ENCODE measurements at regions not wholly inside any gene's neighbourhood (a gene's known extent, or its start where the extent isn't known, plus 50 kb on each side); places are given as distances from the start of the nearest gene placed in this dataset.
"Not testable (repeated sequence)": the region's sequence is repeated elsewhere in the genome, so short reads cannot be mapped to it uniquely, and the experiment has no call there.

DNA sequence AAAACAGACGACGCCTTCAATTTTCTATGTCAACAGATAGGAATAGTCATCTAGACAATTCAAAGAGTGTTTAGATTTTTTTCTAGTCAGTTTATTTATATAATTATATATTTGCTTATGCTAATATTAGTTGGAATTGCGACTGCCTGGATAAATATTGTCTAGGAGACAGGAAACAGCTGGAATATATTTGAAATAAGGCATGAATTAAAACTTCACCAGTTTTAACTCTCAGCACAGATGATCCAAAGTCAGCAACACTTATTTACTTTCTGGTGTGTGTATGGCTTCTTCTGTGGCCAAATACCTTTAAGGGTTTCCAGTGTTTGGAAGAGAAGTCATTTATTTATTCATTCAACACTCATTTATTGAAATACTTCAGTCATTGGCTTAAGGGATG, 1215.4 kb upstream of the USP15 start:
- DNase-seq (ENCODE audit: low spot score): no peak

DNA sequence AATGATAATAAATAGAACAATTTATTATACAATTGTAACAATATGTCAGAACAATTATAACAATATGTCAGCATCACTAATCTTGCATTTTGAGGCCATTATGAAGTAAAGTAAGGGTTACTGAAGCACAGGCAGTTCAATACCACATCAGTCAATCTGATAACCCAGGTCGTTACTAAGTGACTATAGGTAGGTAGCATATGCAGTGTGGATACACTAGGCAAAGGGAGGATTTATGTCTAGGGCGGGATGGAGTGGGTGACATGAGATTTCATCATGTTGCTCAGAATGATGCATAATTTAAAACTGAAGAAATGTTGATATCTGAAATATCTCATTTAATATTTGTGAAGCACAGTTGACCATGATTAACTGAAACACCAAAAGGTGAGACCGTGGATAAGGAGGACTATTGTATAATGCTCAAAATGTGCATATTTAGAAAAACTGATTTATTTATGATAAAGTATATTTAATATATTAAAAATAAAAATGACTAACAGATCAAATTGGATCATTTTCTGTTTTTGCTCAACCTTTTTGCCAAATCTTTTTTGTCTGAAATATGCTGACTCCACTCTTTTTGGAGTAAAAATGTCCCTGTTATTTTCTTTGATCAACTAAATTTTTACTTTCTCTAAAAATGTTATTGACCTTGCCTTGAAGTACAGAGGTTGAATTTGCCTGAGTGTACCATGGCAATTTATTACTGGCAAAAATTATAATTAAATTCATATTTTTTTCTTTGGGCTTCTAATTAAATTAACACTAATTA, 1189.4 kb upstream of the USP15 start:
- no peak for DNase-seq (ENCODE audit: low spot score)

DNA sequence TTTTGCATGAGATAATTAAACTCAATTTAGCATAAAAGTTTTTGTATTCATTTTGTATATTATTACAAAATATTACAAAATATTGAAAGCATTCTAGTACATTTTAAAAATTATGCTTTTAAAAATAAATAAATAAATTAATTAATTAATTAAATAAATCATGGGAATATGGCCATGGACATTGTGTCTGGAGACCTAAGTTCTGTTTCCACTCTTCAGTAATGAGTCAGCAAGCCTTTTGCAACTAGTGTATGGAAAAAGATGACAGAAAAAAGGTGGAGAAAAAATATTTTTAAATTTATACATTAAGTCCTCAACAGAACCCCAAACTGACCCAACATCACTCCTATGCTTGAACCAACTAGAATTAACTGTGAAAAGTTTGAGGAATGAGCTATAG, 1187.5 kb upstream of the USP15 start:
- no peak for DNase-seq (ENCODE audit: low spot score)

DNA sequence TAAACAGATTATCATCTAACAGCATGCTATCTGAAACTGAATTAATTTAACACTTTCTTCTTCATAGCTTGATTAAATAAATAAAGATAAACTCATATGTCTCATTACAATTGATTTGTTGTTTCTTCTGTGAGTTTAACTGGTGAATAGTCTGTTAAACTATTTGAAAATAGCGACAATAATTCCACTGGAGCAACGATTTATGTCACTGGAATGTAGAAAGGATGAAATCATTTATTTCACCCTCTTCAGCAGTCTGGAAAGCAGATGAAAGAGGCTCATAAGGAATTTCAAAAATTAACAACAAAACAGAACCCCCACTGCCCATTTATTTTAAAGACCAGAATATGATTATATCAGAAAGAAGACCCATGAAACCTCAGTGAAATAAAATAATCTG, 1165.1 kb upstream of the USP15 start:
- DNase-seq (ENCODE audit: low spot score): no peak

DNA sequence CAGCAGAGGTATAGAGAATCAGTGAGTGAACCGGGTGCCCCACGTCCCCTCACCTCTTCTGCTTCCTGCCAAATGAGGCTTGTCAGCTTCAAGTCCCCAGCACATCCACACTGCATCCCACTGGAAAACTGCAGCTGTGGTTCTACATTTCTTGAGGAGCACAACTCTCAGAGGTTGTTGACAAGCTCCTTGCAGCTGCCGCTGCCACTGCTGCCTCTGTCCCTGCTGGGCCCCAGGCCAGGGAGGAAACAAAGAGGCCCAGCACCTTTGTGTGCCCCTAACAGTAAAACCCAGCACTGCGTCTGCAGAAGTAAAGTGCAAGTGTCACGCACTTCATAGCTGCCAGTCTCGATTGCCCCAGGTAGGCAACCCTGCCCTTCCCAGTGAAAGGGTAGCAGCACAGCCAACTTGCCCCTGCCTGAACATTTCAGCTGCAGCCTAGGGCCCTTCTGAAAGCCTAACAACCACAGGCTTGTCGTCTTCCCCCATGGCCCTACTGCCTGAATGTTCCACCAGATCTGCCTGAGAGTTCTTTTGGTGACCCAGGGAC, 1162.1 kb upstream of the USP15 start:
- DNase-seq (ENCODE audit: low spot score): no peak

DNA sequence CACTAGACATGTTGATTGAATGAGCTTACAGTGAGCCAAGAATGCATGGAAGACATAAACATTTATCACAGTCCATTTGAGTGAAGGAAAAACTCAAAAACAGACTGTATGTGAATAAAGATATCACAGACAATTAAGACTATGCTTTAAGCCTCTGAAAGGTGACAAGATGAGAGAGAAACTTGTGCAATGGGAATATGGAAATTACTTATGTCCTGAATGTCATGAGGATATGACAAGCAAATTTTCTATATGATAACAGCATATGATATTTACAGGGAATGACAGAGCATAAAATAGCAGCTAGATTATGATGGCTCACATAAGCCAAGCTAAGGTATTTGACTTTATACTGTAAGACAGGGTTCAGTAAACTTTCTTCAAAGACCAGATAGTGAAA, 1153.1 kb upstream of the USP15 start:
- DNase-seq (ENCODE audit: low spot score): no peak

DNA sequence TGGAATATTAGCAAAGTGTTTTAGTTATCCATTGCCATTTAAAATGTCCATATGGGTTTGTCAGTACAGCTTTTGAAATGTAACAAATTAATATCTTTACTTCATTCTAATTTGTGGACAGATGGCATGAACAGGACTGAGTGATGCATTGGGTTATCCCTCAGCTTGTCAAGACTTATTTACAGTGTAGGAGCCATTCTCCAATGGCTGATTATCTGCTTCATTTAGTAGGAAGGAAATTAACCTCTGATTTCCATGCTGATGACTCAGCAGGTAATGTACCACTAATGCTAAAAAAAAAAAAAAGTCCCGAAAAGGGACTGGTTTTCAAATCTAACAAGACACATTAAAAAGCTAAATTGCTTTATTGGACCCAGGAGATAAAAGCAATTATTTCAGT, 1149.0 kb upstream of the USP15 start:
- no peak for DNase-seq (ENCODE audit: low spot score)

DNA sequence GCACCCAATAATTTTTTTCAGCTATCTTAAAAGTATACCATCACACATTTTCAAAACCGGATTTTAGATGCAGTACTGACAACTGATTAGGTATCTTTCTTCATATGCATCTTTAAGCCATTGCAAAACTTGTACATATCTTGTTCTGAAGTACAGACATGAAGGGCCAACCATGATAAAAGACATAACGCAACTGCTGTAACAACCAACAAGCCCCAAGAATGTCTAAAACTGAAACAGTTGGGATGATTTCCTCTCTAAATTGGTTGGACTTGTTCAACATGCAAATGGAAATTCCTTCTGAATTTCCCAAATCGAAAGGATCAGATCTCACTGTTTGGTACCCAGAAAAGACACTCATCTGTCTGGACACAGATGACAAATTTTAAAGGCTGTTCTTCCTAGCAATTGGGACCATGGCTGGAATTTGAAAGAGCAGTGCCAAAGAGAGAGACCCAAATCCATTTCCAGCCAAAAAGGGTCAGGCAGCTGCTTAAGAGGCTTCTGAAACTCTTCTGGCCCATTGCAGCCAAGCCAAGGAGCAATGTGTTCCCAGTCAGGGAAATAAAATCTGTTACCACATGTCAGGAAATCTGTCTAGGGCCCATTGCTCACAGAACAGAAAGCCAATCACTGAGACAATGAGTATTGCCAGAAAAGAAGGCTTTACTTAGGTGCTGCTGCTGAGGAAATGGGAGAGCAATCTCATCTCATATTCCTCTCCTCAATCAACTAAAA, 1122.4 kb upstream of the USP15 start:
- DNase-seq (ENCODE audit: low spot score): peak; percentile 1

DNA sequence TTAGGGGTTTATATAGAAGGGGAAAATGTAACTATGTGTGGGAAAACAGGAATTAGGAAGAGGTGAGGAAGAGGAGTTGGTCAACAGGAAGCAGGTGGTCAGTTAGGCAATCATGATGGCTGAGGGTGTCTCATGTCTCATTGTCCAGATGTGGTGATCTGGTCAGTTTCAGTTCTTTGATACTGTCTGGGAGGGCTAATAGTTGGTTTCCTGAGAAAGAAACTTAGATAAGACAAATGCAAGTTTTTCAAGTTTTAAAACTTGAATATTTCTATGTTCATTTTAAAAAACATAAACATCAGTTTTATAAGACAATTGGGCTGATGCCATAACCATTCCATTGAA, 1121.8 kb upstream of the USP15 start:
- DNase-seq (ENCODE audit: low spot score): no peak

DNA sequence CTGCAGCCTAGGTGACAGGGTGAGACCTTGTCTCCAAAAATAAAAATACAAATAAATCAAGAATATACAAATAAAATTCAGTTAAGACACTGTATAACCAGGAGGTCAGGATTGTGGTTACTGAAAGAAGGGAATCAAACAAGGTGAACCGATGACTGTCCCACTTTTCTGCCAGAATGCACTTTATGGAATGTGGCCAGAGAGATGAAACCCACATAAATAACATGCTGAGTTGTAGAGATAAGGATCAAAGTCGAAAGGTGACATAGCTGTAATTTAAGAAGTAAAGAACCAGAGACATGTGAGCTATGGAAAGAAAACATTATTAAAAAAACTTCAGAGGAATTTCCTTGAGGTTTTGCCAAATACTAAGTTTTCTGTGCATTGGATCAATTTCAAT, 1098.2 kb upstream of the USP15 start:
- no peak for DNase-seq (ENCODE audit: low spot score)

DNA sequence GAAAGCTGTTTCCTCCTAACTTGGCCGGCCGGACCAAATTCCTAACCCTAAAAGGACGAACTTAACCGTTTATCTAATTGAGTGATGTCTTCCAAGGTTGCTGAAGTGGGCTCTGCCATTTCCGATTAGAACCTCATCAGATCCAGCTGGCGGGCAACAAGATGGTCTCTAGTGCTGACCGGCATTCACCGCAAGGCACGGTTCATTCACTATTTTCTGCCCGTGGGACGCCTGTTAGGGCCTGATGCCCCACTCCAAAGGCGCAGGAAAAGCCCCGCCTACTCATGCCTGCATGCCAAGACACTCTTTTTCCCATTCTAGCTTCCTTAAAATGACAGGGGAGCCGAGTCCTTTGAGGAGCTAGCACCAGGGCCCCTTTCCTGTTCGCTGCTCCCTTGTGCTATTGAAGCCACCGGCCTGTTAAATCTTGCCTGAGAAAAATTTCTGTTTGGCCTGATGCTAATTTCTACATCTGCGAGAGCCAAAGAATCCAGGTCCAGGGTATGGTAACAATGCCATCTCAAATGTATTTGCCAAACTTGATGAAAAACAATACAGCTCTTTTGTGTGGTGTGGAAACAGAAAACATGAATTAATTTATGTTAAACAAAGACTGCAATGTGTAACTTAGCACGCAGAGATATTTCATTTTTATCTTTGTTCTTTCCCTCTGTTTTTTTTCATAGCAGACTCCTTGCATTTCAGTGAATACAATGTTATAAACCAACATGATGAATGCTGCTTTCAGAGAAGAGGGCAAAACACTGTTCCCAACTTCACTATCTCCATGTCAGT, 1071.2 kb upstream of the USP15 start:
- peak; percentile 33 for DNase-seq (ENCODE audit: low spot score)

DNA sequence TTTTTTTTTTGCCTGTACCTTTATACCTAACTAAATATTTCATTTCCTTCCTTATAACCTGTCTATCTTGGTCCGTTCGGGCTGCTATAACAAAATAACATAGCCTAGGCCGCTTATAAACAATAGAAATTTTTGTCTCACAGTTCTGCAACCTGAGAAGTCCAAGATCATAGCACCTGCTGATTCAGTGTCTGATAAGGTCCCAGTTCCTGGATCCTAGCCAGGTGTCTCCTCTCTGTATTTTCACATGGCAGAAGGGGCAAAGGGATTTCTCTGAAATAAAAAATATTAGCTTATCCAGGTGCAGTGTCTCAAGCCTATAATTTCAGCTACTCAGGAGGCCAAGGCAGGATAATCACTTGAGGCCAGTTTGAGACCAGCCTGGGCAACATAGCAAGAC, 1046.6 kb upstream of the USP15 start:
- no peak for DNase-seq (ENCODE audit: low spot score)

DNA sequence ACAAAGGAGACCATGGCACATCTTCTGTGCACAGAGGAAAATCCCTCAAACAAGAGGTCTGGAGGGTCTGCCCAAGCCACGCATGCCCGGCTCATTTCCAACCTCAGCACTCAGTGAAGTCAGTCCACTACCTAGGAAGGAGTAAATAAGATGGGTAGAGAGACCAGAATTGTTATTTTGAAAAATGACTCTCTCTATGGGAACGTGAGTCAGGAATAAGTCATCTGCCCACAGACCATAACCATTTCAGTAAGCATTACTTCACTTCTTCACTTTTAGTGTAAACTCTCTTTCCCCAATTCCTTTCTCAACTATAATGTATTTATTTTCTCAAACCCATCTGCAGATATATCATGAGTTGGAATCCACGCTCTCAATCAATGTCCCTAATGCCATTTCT, 1039.9 kb upstream of the USP15 start:
- no peak for DNase-seq (ENCODE audit: low spot score)

DNA sequence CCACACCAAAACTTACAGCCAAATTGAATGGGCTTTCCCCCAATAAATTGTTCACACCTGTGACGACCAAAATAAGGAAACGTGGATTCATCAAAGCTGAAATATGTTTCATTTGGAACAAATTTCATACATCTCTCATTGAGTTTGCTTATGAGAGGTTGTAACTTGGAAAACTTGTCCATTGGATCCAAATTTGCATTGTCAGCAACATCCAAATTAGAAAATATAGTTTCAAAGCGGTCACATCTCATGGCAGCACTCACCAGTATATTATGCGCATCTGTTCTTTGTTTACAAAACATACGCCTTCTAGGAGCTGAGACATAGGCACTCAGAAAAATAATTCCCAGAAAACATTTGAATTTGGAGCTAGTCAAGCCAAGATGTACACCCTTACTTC, 1028.2 kb upstream of the USP15 start:
- DNase-seq (ENCODE audit: low spot score): no peak

DNA sequence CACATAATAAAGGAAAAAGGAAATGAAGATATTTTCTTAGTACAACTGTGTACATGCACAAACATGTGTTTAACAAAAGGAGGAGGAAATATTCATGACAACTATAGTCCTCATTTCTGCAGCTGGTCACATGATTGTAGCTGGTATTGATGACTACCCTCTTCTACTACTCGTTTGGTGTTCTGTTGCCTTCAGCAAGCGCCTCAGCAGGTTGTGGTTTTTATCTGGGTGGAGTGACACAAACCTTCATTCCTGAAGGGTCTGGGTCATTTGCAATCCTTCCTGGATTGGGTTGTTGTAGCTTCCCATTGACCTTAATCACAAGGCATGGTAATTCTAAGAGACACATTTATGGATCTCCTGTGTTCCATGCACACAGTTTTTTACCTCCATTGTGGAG, 1009.9 kb upstream of the USP15 start:
- no peak for DNase-seq (ENCODE audit: low spot score)

DNA sequence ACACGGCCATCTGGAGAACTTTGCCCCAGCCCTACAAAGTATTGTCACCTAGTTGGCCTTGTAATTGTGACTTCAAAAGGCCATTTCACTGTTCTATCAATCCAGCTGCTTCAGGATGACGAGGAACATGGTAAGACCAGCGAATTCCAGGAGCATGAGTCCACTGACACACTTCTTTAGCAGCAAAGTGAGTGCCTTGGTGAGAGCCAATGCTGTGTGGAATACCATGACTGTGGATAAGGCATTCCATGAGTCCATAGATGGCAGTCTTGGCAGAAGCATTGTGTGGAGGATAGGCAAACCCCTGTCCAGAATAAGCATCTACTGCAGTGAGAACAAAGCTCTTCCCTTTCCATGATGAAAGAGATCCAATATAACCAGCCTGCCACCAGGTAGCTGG, 1009.1 kb upstream of the USP15 start:
- DNase-seq (ENCODE audit: low spot score): no peak

DNA sequence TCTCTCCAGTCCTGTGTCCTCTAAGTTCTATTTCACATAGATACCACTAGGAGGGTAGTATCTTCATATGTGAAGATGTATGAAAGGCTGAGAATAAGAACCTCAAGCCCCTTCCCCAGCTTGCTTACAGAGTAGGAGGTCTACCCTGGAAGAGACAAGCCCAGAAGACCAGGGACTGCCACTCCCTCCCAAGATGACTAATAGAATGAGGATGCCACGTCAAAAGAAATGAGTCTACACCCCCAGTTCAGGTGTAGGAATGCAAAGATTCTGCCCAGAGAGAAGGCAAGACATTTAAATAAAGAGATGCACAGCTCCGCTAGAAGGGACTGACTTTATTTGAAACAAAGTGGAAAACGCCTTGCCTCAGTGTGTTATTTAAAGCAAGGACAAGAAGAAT, 1006.0 kb upstream of the USP15 start:
- DNase-seq (ENCODE audit: low spot score): no peak

DNA sequence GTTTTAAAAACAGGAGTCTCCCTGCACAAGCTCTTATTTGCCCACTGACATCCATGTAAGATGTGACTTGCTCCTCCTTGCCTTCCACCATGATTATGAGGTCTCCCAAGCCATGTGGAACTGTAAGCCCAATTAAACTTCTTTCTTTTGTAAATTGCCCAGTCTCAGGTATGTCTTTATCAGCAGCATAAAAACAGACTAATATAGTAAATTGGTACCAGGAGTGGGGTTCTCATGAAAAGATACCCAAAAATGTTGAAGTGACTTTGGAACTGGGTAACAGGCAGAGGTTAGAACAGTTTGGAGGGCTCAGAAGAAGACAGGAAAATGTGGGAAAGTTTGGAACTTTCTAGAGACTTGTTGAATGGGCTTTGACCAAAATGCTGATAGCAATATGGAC, 995.9 kb upstream of the USP15 start:
- DNase-seq (ENCODE audit: low spot score): not testable (repeated sequence)

DNA sequence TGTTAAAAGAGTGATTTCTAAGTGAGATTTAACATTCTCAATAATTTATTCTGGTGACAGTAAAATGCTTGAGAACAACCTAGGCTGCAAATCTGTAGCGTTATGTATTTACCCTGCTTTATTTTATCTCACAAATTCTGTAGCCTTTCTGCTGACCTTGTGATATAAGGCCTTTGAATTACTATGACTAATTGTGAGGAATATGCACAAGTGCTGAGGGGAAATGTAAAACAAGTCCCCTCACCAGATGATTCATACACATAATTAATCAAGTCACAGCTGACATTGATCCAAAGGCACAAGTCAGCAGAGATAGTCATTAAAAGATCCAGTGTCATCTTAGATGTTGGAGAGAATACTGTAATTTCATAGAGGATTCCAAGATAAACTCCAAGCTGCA, 992.7 kb upstream of the USP15 start:
- DNase-seq (ENCODE audit: low spot score): no peak

DNA sequence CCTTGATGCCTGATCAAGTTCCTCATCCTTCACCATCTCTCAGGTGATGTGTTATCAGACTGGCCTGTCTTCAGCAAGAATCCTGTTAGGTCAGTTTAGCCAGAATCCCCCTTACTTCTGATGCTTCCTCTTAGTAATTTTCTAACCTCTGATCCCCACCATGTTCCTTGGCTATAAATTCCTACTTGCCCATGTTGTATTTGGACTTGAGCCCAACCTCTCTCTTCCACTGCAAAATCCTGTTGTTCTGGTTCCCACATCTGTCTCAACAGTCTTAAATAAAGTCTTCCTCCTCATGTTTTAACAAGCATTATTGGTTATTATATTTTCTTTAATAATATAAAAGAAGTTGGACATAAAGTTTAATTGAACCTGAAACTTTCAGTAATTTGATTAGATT, 987.8 kb upstream of the USP15 start:
- DNase-seq (ENCODE audit: low spot score): no peak

DNA sequence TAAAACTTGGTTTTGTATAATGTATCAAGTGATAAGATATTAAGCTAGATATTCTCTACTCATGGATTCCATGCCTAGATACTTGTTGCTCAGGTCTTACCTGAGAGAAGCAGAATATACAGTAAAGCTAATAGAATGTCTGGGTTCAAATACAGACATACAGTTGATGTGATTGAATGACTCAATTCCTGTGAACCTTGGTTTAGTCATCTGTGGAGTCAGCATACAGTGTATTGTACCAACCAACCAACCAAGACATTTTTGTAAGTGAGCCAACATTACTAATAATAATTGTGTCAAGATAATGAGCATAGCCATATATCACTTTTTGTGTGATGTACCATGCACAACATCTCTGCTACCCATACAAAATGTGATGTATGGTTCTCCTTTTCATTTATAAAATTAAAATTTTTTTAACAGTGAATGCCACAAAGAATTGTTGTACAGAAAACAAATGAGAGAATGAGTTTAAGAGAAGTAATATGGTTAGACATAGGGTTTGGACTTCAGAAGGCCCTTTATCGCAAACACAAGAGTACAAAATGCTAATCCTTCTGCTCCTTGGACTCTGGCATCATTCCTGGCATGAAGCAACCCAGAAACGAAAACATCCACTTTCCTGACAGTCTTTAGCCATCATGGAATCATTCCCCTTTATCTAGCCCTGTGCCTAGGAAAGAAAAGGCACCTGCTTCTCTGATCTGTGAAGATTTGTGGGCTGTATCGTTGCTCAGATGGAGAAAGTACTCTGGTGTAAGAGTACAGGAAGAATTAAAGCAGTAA, 977.2 kb upstream of the USP15 start:
- no peak for DNase-seq (ENCODE audit: low spot score)

DNA sequence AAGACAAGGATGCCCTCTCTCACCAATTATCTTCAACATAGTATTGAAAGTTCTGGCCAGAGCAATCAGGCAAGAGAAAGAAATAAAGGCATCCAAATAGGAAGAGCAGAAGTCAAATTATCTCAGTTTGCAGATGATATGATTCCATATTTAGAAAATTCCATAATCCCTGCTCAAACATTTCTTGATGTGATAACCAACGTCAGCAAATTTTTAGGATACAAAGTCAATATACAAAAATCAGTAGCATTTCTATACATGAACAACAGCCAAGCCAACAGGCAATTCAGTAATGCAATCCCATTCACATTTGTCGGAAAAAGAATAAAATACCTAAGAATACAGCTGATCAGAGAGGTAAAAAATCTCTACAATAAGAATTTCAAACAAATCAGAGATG, 969.7 kb upstream of the USP15 start:
- DNase-seq (ENCODE audit: low spot score): no peak

All from putamen (tissue), 1 donor.